Left lobe of liver (tissue), 2 donors: ENCODE measurements at regions not wholly inside any gene's neighbourhood (a gene's known extent, or its start where the extent isn't known, plus 50 kb on each side); places are given as distances from the start of the nearest gene placed in this dataset.
"Not testable (repeated sequence)": the region's sequence is repeated elsewhere in the genome, so short reads cannot be mapped to it uniquely, and the experiment has no call there.

Experiments
- ATAC-seq: fragments of 200-7000 bp; cut with Tn5 transposase; one replicate; pipeline ENCODE4 v1.9.1; 2020; ENCODE audit warnings: mild to moderate bottlenecking, moderate library complexity
- DNase-seq: peaks from one replicate; pipeline ENCODE4 v3.0.0-alpha.2; 2020; ENCODE audit warnings: low spot score
- donor health status: DM: no; HTN: no; CAD: no; lungs with moderate emphysema.
- donor health status: DM: no; HTN: yes; CAD: no.

DNA sequence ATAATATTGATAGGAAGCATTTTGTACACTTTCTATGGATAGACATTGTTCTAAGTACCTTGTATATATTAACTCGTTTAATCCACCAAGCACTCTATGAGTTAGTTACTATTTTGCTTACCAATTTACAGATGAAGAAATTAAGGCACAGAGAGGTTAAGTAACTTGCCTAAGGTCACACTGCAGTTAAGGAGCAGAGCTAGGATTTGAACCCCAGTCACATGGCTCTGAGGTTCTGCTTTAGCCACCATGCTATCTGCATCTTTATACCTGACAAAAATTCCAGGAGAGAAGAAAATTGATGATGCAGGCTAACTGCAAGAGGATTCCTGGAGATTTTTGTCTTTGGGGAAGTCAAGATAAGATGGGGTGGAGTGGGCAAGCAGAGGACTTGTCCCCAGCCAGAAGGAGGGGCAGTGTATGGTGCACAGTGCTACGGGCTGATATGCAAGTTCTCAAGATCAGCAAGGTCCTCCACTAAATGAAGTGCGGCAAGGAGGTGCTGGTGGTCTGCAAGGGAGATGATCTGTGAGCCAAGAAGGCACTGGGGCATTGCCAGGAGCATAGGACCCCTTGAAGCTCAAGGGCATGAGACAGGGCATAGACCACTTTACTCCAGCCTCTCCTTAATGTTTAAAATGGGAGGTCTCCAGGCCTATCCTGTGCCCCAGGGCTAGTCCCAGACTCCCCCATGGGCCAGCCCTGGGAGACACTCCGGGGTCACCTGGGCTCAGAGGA lies 430.6 kb downstream of the RPS24 start:
- DNase-seq: peak; percentile 28
- ATAC-seq: no peak

DNA sequence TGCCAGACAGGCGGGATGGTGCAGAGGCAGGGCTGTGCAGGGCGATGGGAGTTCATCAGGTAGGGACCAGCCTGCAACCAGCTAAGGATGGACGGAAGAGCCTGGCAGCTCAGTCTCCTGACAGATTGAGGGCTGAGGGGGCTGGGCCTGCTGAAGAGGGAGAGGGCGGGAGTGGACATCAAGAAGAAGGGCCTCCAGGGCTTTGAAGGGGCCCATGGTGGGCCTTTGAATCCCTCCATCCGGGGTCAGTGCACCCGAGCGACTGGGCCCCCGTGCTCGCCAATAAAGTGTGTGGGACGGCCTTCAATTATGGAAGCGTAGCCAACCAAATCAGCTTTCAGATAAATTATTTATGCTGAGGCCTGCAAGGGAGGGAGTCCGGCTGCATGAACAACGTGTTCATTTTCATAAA lies 431.2 kb downstream of the RPS24 start:
- no peak for ATAC-seq
- no peak for DNase-seq

DNA sequence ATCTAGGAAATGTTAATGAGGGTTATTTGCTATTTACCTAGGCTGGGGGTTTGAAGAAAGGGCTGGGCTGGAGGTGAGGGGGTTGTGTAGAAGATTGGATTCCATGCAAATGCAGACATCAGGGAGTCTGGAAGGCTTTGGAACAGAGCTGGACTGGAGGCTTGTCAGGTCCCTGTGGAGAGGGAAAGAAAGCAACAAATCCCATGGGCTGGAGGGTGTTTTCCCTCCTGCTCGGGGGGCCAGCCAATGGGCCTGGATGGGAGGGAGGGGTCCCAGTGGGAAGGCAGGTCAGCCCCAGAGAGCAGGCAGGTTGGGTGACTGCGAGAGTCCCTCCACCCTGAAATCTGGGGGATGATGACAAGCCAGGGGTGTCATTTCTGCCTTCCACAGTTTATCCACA lies 431.8 kb downstream of the RPS24 start:
- ATAC-seq (no peak), DNase-seq (no peak)

DNA sequence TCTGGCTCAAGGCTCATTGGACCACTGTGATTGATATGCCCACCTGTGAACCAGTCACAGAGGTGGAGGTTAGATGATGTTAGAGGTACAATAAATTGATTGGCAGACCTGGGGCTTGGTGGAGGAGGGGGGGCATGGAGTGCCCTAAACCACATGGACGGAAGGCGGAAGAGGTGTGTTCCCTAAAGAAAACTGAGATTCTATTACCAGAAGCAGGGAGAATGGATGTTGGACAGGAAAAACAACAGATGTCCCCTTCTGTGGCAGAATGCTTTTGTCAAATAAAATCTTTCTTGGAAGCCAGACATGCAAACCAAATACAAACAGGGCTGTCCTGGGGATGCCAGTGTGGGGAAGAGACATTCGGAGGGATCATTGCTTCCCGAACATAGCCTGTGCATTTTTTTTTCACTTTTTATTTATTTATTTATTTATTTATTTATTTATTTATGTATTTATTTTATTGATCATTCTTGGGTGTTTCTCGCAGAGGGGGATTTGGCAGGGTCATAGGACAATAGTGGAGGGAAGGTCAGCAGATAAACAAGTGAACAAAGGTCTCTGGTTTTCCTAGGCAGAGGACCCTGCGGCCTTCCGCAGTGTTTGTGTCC lies 433.9 kb downstream of the RPS24 start:
- ATAC-seq (no peak), DNase-seq (no peak)

DNA sequence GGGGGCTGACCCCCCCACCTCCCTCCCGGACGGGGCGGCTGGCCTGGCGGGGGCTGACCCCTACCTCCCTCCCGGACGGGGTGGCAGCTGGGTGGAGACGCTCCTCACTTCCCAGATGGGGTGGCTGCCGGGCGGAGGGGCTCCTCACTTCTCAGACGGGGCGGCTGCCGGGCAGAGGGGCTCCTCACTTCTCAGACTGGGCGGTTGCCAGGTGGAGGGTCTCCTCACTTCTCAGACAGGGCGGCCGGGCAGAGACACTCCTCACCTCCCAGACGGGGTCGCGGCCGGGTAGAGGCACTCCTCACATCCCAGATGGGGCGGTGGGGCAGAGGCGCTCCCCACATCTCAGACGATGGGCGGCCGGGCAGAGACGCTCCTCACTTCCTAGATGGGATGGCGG lies 435.1 kb downstream of the RPS24 start:
- ATAC-seq: not testable (repeated sequence)
- peak; percentile 22 for DNase-seq

DNA sequence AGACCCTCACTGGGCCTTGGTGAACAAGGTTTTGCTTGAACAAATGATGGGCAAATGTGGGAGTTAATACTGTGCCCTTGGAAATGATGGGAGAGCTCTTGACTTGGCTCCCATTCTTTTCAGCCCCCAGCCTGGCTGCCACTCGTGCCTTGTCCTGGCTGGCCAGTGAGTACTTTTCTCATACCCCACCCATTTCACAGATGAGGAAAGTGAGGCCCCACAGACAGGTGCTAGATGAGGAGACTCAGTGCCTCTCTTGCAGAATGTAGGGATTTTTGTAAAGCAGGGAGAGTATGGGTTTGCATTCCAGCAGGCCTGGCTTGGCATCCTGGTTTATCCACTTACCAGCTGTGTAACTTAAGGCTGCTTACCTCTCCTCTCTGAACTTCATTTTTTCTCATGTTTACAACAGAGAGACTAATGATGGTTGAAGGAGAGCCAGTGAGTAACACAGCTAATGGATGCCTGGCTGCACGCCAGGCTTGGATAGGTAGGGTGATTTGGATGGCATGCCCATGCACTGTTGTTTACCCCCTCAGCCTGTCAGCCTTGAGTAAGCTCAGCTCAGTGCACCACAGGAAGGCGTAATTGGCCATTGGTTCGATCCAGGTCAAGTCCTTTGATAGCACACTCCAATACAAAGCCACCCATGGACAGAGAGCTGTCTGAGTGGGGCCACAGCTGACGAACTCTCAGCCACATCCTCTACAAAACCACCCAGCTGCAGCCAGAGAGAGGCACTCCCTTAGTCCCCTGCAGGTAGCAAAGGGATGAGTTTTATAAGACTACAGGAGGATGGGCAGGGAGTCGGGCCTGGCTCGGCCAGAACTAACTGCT lies 436.8 kb downstream of the RPS24 start:
- DNase-seq (peak; percentile 33), ATAC-seq (no peak)

DNA sequence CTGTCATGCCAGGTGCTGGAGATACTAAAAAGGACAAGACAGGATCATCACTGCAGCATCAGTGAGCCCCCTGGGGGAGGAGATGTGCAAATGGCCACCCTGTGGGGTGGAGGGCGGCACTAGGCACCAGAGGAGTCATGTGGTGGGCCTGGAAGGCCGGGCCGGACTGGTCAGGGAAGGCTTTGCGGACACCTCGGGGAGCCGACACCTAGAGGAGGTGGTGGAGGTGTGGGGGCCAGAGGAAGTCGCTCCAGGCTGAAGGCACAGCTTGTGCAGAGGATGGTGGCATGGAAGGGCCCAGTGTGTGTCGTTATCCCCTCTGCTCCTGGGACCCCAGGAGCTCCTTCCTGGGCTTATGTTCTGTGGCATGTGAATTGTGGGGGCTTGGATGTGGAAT lies 437.7 kb downstream of the RPS24 start:
- no peak for ATAC-seq
- peak; percentile 37 for DNase-seq

DNA sequence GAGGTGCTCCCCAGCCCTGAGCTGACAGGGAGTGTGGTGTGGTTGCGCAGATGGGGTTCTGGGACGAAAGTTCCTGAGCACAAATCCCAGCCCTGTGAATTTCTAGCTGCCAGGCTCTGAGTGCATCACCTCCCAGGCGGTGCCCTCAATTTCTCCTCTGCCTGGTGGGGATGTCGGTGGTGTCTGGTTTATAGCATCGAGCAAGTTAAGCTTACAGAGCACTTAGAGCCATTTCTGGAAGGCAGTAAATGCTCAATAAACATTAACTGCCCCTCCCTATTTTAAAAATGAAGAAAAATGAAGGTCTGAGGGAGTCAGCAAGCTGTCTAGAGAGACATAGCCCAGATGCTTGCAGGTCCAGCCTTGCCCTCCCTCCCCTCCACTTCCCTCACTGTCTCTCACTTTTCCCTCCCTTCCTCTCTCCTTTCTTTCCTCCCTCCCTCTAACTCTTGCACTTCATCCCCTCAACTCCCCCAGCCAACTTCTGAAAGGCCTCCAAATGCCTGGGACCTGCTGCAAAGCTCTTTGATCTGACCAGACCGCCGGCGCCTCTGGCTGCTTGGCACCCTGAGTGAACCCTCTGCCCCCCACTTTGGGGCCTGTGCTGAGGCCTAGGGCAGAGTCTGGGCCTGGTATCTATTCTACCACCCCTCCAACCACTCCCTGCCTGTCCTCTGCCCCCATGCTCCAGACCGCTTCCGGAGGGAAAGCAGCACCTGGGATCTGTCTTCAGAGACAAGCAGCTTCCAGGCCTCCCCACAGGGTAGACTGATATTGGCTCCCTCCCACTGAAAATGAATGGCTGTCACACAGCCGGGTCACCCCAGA lies 438.3 kb downstream of the RPS24 start:
- ATAC-seq (no peak), DNase-seq (peak; percentile 37)

DNA sequence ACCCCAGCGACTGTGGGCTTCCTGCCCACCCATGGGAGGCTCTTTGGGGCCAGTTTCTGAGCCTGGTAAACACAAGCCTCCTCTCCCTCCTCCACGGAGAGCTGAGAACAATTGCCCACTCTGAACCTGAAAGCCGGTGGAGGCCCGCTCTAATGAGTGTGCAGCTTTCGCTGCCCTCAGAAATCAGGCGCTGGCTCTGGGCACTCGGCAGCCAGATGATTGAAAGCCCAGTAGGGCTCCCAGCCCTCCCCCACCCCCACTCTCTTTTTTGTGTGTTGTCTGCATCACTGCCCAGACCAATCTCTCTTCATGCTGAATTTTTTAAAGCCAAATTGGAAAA lies 438.9 kb downstream of the RPS24 start:
- ATAC-seq: no peak
- no peak for DNase-seq

DNA sequence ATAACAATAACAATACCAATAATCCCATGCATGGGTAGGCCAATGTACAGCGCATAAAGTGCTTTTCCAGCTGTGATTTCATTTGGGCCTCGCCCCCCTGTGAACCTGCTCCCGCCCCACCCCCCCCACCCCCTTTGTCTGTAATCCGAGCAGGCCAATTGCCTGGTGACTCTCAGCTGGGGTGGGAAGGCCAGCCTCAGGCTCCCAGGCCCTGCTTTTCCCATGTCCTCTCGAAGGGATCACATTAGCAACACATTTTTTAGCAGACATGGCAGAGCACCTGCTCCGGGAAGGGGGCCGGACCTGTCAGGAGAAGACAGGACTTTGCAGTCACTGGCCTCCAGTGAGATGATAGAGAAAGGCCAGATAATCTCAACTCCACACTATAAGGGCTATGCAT lies 439.3 kb downstream of the RPS24 start:
- DNase-seq: no peak
- ATAC-seq: no peak

DNA sequence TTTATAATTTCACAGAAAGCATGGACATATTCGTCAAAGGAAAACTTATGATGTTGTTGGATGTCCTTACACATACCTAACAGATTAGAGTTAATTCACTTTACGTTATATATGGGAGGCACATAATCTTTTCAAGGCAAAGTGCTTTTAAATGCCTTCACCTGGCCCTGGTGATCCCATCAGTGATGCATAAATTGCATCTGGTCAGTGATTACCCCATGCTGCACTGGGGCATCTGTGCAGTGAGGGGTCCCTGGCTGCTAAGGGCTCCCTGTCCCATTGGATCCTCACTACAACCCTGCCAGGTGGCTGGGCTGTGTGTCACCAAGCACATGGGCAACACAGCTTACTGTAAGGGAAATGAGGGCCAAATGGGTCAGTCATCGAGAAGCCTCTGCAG lies 441.1 kb downstream of the RPS24 start:
- ATAC-seq (no peak), DNase-seq (no peak)

DNA sequence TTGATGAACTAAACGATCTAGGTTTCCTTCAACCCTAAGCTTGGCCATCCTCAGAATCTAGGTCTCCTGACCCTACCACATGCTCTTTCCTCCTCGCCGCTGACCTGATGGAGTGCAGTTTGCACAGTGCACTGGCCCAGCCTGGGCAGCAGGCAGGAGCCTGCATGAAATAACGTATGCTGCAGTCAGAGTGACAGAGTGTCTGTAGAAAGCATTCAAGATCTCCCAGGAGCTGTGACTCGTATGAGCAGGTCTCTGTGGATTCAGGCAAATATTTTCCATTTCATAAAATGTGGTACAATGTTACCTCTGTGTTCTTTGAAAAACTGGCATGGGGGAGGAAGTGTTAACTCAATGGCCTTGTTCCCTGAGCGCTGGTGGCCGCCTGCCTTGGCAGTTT lies 441.8 kb downstream of the RPS24 start:
- no peak for DNase-seq
- ATAC-seq: no peak

DNA sequence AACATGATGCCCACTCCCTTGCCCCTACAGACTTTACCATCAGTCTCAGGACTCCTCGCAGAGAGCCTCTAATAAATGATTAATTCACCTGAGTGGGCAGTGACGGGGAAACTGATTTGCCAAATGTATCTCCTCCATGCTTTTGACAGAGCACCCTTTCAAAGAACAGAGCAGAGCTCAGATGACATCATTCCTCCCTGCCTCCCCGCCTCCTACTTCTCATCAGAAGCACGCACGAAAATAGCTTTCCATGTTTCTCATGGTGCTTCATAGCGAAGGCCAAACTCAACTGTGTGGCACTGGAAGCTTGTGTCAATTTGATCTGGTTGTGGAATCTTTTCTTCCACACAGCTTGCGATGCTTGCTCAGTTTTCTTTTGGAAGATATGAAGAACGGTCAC lies 442.5 kb downstream of the RPS24 start:
- ATAC-seq (no peak), DNase-seq (no peak)

DNA sequence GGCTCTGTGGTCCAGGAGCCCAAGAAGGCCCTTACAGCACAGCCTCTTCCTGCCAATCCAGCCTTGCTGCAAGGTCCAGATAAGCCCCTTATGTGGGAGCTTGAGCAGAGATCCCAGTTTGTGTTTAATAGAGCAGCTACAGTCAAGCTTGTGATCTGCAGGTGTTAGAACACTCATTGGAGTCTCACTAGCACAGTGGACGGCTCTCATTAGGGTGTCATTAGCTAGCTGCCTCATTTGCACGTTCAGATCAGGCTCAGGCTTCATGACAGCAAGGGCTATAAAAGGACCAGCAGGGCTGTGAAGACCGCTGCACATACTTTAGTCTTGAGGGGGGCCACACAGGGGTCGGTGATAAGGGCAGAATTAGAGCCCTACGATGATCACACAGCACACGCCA lies 443.2 kb downstream of the RPS24 start:
- DNase-seq: no peak
- no peak for ATAC-seq

DNA sequence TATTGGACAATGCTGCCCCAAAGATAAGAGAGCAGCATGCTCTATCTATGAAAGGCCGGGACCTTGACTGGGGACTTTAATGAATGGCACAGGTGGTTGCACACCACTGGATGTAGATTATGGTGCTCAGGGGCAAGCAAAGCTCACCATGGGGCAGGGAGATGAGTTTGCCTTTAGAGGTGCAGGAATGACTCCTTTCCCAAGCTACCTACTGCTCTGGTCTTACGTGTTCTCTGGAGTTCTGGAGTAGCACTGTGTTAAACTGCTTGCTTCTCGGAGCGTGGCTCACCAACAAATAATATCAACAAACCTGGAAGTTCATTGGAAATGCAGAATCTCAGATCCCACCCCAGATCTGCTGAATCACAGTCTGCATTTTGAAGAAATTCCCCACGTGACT lies 445.3 kb downstream of the RPS24 start:
- DNase-seq: no peak
- no peak for ATAC-seq

DNA sequence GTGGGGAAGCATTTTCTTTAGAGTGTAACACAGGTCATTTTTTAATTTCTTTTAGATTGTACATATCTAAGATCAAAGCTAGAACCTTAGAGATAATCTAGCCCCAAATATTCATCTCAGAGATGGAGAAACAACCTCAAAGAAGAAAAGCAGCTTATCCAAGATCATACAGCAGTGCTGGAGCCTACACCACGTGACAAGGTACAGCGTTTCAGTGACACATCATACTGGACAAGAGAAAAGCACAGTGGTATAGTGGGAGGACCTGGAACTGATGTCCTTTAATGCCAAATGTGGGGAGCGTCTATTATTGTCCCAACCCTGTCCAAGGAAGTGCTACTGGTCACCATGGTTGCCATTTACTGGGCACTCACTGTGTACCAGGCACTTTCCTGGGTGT lies 445.8 kb downstream of the RPS24 start:
- no peak for DNase-seq

DNA sequence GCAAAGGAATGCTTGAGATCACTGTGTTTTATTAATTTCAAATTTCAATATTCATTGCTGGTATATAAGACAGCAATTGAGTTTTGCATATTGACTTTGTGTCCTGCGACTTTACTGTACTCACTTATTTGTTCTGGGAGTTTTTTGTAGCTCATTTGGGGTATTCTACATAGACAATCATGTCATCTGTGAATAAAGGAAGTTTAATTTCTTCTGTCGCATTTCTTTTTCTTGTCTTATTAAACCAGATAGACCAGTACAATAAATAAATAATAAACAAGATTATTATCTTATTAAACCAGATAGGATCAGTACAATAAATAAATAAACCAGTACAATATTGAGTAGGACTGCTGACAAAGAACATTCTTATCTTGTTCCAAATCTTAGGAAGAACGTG lies 448.2 kb downstream of the RPS24 start:
- ATAC-seq (no peak), DNase-seq (no peak)

More for the DNA sequence above, 445.8 kb downstream of the RPS24 start:
- no peak for ATAC-seq

DNA sequence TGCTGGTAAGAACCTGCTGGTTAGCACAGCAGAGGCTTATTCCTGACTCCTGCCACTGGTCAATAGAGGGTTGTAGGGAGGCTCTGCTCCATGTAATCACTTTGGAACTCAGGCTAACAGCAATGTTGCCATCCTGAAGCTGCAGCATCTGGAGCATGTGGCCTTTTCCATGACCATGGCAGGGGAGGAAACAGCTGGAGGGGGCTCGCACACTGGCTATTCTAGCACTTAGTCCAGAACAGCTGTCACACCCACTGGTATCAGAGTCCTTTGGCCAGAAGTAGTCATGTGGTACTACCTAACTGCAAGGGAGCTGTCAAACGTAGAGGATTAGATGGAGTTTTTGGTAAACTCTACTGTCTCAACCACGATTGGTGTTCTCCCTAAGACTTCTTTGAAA lies 450.0 kb downstream of the RPS24 start:
- ATAC-seq (no peak), DNase-seq (no peak)

DNA sequence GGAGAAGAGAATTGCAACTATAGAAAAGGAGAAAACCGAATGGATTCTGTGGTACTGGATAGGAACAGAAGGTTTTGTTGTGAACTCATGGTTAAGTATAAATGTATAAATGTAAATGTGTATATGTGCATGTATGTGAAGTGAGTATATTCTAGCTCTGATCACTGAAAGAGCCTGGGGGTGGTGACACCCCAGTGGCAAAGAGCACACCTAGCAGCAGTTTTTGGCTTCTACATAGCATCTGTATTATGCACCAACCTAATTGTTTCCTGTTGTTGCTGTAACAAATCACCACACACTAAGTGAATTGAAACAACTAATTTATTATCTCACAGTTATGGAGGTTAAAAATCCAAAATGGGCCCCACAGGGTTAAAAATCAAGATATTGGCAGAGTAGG lies 455.4 kb downstream of the RPS24 start:
- ATAC-seq: no peak
- no peak for DNase-seq

DNA sequence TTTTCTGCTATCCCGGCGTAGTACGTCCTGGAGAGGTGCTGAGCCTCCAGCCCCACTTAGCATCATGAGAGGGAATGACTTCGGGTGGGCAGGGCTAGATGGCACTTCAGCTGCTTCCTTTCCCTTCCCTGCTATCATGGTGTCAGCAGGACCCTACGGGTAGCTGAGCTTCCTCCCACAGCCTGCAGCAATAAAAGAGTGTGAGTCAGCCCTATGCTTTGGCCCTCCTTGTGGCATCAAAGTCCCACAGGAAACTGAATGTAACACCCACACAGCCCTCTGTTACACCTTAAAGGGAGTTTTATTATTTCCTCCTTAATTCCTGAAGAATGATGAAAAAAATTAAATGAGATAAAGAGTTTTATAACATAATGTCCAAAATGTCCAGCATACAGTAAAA lies 458.1 kb downstream of the RPS24 start:
- DNase-seq: no peak
- ATAC-seq: no peak

DNA sequence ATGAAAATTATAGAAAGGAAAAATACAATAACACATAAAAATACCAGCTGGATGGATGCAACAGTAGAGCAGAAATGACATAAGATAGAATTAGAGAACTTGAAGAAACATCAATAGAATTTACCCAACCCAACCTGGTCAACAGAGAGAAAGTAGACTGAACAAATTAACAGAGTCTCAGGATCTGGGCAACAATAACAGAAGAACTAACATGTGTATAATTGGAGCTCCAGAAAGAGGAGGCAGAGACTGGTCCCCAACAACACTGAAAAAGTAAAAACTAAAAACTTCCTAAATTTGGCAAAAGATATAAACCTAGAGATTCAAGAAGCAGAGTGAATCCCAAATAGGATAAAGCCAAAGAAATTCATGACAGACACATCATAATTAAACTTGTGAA lies 458.8 kb downstream of the RPS24 start:
- no peak for DNase-seq
- ATAC-seq: no peak
